ENCODE measurements at regions not wholly inside any gene's neighbourhood (a gene's known extent, or its start where the extent isn't known, plus 50 kb on each side); places are given as distances from the start of the nearest gene placed in this dataset.

DNA sequence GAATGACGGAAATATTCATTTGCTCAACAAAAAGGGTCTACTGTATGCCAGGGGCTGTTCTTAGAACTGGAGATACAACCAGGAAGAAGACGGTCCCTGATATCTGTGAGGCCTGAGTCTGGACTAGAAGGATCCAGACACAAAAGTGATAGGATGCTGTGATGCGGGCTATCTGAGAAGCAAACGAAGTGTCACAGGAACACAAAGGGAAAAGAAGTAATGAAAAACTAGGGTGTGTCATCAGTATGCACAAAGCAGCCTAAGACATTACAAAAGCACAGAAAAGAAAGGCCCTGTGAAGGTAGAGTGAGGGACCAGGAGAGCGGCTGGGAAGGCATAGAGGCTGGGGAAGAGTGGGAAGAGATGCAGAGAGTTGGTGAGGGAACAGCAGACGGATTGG is 63.3 kb upstream of the C3orf80 start:
- TF ChIP-seq, protein P1, sequence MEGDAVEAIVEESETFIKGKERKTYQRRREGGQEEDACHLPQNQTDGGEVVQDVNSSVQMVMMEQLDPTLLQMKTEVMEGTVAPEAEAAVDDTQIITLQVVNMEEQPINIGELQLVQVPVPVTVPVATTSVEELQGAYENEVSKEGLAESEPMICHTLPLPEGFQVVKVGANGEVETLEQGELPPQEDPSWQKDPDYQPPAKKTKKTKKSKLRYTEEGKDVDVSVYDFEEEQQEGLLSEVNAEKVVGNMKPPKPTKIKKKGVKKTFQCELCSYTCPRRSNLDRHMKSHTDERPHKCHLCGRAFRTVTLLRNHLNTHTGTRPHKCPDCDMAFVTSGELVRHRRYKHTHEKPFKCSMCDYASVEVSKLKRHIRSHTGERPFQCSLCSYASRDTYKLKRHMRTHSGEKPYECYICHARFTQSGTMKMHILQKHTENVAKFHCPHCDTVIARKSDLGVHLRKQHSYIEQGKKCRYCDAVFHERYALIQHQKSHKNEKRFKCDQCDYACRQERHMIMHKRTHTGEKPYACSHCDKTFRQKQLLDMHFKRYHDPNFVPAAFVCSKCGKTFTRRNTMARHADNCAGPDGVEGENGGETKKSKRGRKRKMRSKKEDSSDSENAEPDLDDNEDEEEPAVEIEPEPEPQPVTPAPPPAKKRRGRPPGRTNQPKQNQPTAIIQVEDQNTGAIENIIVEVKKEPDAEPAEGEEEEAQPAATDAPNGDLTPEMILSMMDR (IDR thresholded peaks at IDR 0.05; ENCODE audit: borderline replicate concordance, extremely low read depth, low read length, poor library complexity, severe bottlenecking) = no peak
- TF ChIP-seq EZH2 (IDR thresholded peaks at IDR 0.05; ENCODE audit: borderline replicate concordance, low read depth, low read length, severe bottlenecking) = no peak
